ENCODE measurements at regions not wholly inside any gene's neighbourhood (a gene's known extent, or its start where the extent isn't known, plus 50 kb on each side); places are given as distances from the start of the nearest gene placed in this dataset.

DNA sequence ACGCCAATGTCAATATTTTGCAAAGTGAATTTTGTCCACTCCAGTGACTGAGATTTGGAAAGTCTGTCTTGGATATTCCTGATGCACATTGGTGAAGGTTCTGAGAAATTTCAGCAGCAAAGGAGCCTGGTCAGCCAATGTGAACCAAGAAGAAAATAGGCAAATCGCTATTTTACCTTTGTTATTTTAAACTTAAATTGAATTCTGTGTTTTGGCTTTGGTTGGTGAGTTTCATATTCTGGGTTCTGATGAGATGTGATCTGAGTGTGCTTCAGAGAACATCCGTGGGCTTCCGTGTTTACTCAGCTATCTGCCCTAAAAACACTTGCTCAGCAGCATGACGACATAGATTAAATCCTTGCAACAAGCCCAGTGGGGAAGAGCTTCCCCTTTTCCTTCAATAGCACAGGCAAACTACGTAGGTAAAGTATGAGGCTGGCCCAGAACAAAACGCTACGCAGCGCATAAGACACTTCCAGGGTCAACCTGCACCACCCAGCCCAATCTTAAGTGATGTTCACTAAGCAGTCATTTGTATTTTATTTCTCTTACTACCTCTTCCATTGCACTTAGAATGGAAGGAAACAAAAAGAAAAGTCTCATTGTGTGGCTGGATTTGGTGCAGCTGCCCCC lies 176.4 kb upstream of the KAZN start:
- H3K4me3 ChIP-seq (ENCODE audit: control extremely low read depth in 1 of 5, extremely low read depth in 1 of 5, insufficient read depth in 1 of 5, low read depth in 2 of 5, low read length in 4 of 5) = no peak overlapping the region
- Mint-ChIP-seq H3K4me1 (no peaks in the 10 kb centered on the region), H3K9me3 (ENCODE audit: insufficient read depth) (no peaks in the 10 kb centered on the region), H3K4me3 (no peak overlapping the region), H3K27me3 (peaks cover 8% of the 10 kb centered on the region), H3K27ac (no peak overlapping the region)
- ChIA-PET CTCF (interaction anchor here (1.6 kb wide), 1 partner anchor 10 kb away, joined by 3 read pairs; no protein-coding TSS in a partner anchor), POLR2A (no interaction called here)
- no peaks in the 10 kb centered on the region for H4K20me1 ChIP-seq (ENCODE audit: control insufficient read depth, insufficient read depth, low read length, poor library complexity, severe bottlenecking)
- H3K27me3 ChIP-seq (replicated peaks in 1 of 4; ENCODE audit: control extremely low read depth in 1 of 4, control insufficient read depth in 3 of 4, insufficient read depth in 4 of 4, low read length in 3 of 4) = no peaks in the 10 kb centered on the region
- WGBS (ENCODE audit: insufficient coverage) = 83% methylated on average over 4 of the region's 9 CpGs
- no peaks in the 10 kb centered on the region for H3K79me2 ChIP-seq (ENCODE audit: control insufficient read depth, insufficient read depth, low read length)
- H3K9me3 ChIP-seq (ENCODE audit: control extremely low read depth in 1 of 3, control insufficient read depth in 2 of 3, insufficient read depth in 1 of 3, low read length in 2 of 3) = peaks cover 0 to 17% (median 0%) of the 10 kb centered on the region in 3 donors
- no peak for DNase-seq
- TF ChIP-seq CTCF (IDR thresholded peaks at IDR 0.05) (no peak), EZH2 (IDR thresholded peaks at IDR 0.05; ENCODE audit: borderline replicate concordance, insufficient read depth, low read depth, low read length, poor library complexity, severe bottlenecking) (no peak)
- H3K36me3 ChIP-seq (replicated peaks in 1 of 2; ENCODE audit: control extremely low read depth in 1 of 2, control insufficient read depth in 1 of 2, extremely low read depth in 1 of 2, insufficient read depth in 2 of 2, low read length in 1 of 2) = no peaks in the 10 kb centered on the region
- no peaks in the 10 kb centered on the region for H3K4me1 ChIP-seq (ENCODE audit: control insufficient read depth in 2 of 2, insufficient read depth in 2 of 2, low read length in 2 of 2)
- H3K9ac ChIP-seq (ENCODE audit: low read length) = no peak overlapping the region
- H2AFZ ChIP-seq (ENCODE audit: insufficient read depth, low read depth, low read length, poor library complexity, severe bottlenecking) = no peak overlapping the region
- no peak for ATAC-seq (ENCODE audit: low read depth)
- no peak overlapping the region for H3K4me2 ChIP-seq (replicated peaks; ENCODE audit: low read depth, low read length, poor library complexity, severe bottlenecking)
- H3K27ac ChIP-seq (ENCODE audit: low read length in 2 of 2) = no peak overlapping the region
- intact Hi-C loops (cut with micrococcal nuclease) = no loop called here

- Histone ChIP-seq H3K9me3 (ENCODE audit: control extremely low read depth in 1 of 3, control insufficient read depth in 2 of 3, insufficient read depth in 1 of 3, low read length in 2 of 3) (peaks cover 0 to 13% (median 2%) of the 10 kb centered on the region in 3 donors), H3K36me3 (replicated peaks in 1 of 2; ENCODE audit: control extremely low read depth in 1 of 2, control insufficient read depth in 1 of 2, extremely low read depth in 1 of 2, insufficient read depth in 2 of 2, low read length in 1 of 2) (no peaks in the 10 kb centered on the region), H3K4me3 (ENCODE audit: control extremely low read depth in 1 of 5, extremely low read depth in 1 of 5, insufficient read depth in 1 of 5, low read depth in 2 of 5, low read length in 4 of 5) (no peak overlapping the region), H4K20me1 (ENCODE audit: control insufficient read depth, insufficient read depth, low read length, poor library complexity, severe bottlenecking) (no peaks in the 10 kb centered on the region), H3K9ac (ENCODE audit: low read length) (no peak overlapping the region), H3K27ac (ENCODE audit: low read length in 2 of 2) (no peak overlapping the region), H3K4me1 (ENCODE audit: control insufficient read depth in 2 of 2, insufficient read depth in 2 of 2, low read length in 2 of 2) (no peaks in the 10 kb centered on the region), H3K27me3 (replicated peaks in 1 of 4; ENCODE audit: control extremely low read depth in 1 of 4, control insufficient read depth in 3 of 4, insufficient read depth in 4 of 4, low read length in 3 of 4) (no peaks in the 10 kb centered on the region), H3K4me2 (replicated peaks; ENCODE audit: low read depth, low read length, poor library complexity, severe bottlenecking) (no peak overlapping the region), H2AFZ (ENCODE audit: insufficient read depth, low read depth, low read length, poor library complexity, severe bottlenecking) (no peak overlapping the region), H3K79me2 (ENCODE audit: control insufficient read depth, insufficient read depth, low read length) (no peaks in the 10 kb centered on the region)
- 74% methylated on average over 9 of the region's 9 CpGs for WGBS (ENCODE audit: insufficient coverage)
- TF ChIP-seq CTCF (IDR thresholded peaks at IDR 0.05) = no peak
- TF ChIP-seq EZH2 (IDR thresholded peaks at IDR 0.05; ENCODE audit: borderline replicate concordance, insufficient read depth, low read depth, low read length, poor library complexity, severe bottlenecking) = no peak
- no peaks in the 10 kb centered on the region for H3K4me1 Mint-ChIP-seq
- no peak overlapping the region for H3K4me3 Mint-ChIP-seq
- no peak for ATAC-seq (ENCODE audit: low read depth)
- no peak for DNase-seq
- POLR2A ChIA-PET = no interaction called here
- no peak overlapping the region for H3K27ac Mint-ChIP-seq
- H3K9me3 Mint-ChIP-seq (ENCODE audit: insufficient read depth) = peaks cover 3% of the 10 kb centered on the region
- CTCF ChIA-PET = interaction anchor here (0.8 kb wide), 1 partner anchor 9 kb away, joined by 4 read pairs; no protein-coding TSS in a partner anchor
- H3K27me3 Mint-ChIP-seq = peaks cover 8% of the 10 kb centered on the region
- intact Hi-C loops (cut with micrococcal nuclease) = no loop called here
These were observed 174.0 kb upstream of the KAZN start for GRCh38 chr1:14424325-14425002.

All from B cell (primary cell).